HepG2 (cell line): ENCODE measurements at regions not wholly inside any gene's neighbourhood (a gene's known extent, or its start where the extent isn't known, plus 50 kb on each side); places are given as distances from the start of the nearest gene placed in this dataset.

ENCODE experiments used
- ATAC-seq: fragments of 200-7000 bp; cut with Tn5 transposase; 3 replicates; pipeline ENCODE4 v1.9.1; 2020; ENCODE audit warnings: mild to moderate bottlenecking, moderate library complexity
- BruUV-seq: library from RNA; stranded (reverse); fragments of 400-500 nt; replicated peaks from 2 replicates; lab custom pipeline; 2021; lab: Mats Ljungman, UMichigan
- CTCF ChIA-PET: fragments of 300-600 bp; formaldehyde crosslinking; extraction: SDS; loops from one replicate; lab custom pipeline; 2021; ENCODE audit warnings: low total read pairs, inconsistent platforms, low intra/inter-chr PET ratio; lab: Yijun Ruan, JAX
- POLR2A ChIA-PET: fragments of 350-600 bp; sonication (Branson Sonifier 250); formaldehyde crosslinking; loops from one replicate; lab custom pipeline; 2020; ENCODE audit warnings: antibody characterized with exemption, inconsistent platforms; lab: Yijun Ruan, JAX
- DNase-seq: peaks from one replicate; pipeline ENCODE4 v3.0.0-alpha.2; 2015; ENCODE audit warnings: low spot score
- FAIRE-seq: peaks from 3 replicates; lab custom pipeline; 2011; peaks lifted over from hg19 to GRCh38; lab: Jason Lieb, UNC
- H2AFZ ChIP-seq: one replicate; pipeline ENCODE4 v1.6.1; 2011; ENCODE audit warnings: low read length, inconsistent platforms
- H3K27ac ChIP-seq: fragments of 300-600 bp; 3 replicates; pipeline ENCODE4 v1.8.0; 2011; ENCODE audit warnings: mixed run types, mild to moderate bottlenecking, mixed read lengths, low read length, inconsistent platforms; ENCODE audit not compliant: insufficient read depth; ENCODE audit errors: extremely low read length
- H3K27me3 ChIP-seq, 2 experiments: fragments of 200-600 bp in 1 of 2; 2 replicates in 1 of 2; 3 replicates in 1 of 2; pipeline versions ENCODE4 v1.6.0 to v1.8.0; 2011; ENCODE audit warnings: low read length in 2 of 2, mild to moderate bottlenecking in 2 of 2, moderate library complexity in 2 of 2, inconsistent platforms in 1 of 2; ENCODE audit not compliant: insufficient read depth in 2 of 2, control insufficient read depth in 1 of 2
- H3K36me3 ChIP-seq, 2 experiments: fragments of 200-600 bp in 1 of 2; replicated peaks in 1 of 2; 2 replicates in 1 of 2; 3 replicates in 1 of 2; pipeline versions ENCODE4 v1.5.1 to v1.8.0; 2011; ENCODE audit warnings: low read length in 2 of 2, inconsistent platforms in 1 of 2; ENCODE audit not compliant: insufficient read depth in 2 of 2, control insufficient read depth in 1 of 2
- H3K4me1 ChIP-seq: 2 replicates; pipeline ENCODE4 v1.5.1; 2012; ENCODE audit warnings: low read length, inconsistent platforms; ENCODE audit not compliant: insufficient read depth
- H3K4me2 ChIP-seq: 2 replicates; pipeline ENCODE4 v1.6.0; 2011; ENCODE audit warnings: low read depth, low read length, inconsistent platforms
- H3K4me3 ChIP-seq, 3 experiments: fragments of 200-600 bp in 1 of 3; sonication (generic), shearing (Covaris generic) in 1 of 3; replicated peaks in 1 of 3; 2 replicates each; pipeline ENCODE4 v1.5.1; 2011 to 2016; ENCODE audit warnings: low read length in 3 of 3, inconsistent platforms in 2 of 3, low read depth in 2 of 3, mild to moderate bottlenecking in 2 of 3, control low read depth in 1 of 3, mixed read lengths in 1 of 3; ENCODE audit not compliant: insufficient read depth in 1 of 3
- H3K79me2 ChIP-seq: one replicate; pipeline ENCODE4 v1.6.1; 2011; ENCODE audit warnings: low read length, inconsistent platforms; ENCODE audit not compliant: insufficient read depth
- H3K9ac ChIP-seq: 2 replicates; pipeline ENCODE4 v1.6.0; 2011; ENCODE audit warnings: mild to moderate bottlenecking, low read depth, low read length, inconsistent platforms; ENCODE audit not compliant: insufficient read depth
- H3K9me3 ChIP-seq: 2 replicates; pipeline ENCODE4 v1.5.1; 2012; ENCODE audit warnings: mild to moderate bottlenecking, low read length
- H4K20me1 ChIP-seq: 2 replicates; pipeline ENCODE4 v1.6.0; 2011; ENCODE audit warnings: inconsistent platforms, mild to moderate bottlenecking, low read length, moderate library complexity; ENCODE audit not compliant: insufficient read depth
- FOXC1 ChIP-seq: sonication (generic); formaldehyde crosslinking; IDR thresholded peaks from 2 replicates; pipeline ENCODE4 v1.8.0; 2022; ENCODE audit warnings: mild to moderate bottlenecking, missing genetic modification reagents, borderline replicate concordance
- KDM6A ChIP-seq: IDR thresholded peaks from 2 replicates; pipeline ENCODE4 v1.6.1; 2016; ENCODE audit warnings: low read depth
- NCOA1 ChIP-seq: sonication (generic); formaldehyde crosslinking; IDR thresholded peaks from 2 replicates; pipeline ENCODE4 v1.9.0; 2021; ENCODE audit warnings: missing genetic modification reagents
- ONECUT2 ChIP-seq: sonication (generic); formaldehyde crosslinking; IDR thresholded peaks from 2 replicates; pipeline ENCODE4 v1.4.0; 2020; ENCODE audit warnings: missing genetic modification reagents
- PAXIP1 ChIP-seq: sonication (generic); formaldehyde crosslinking; conservative IDR thresholded peaks from 2 replicates; pipeline ENCODE4 v1.4.0; 2020; ENCODE audit warnings: mild to moderate bottlenecking, missing genetic modification reagents, moderate library complexity
- PCBP1 ChIP-seq: fragments of 200-400 bp; formaldehyde crosslinking; IDR thresholded peaks from 2 replicates; pipeline ENCODE4 v1.6.1; 2017; ENCODE audit warnings: mild to moderate bottlenecking, low read depth, low read length, borderline replicate concordance
- PHB2 ChIP-seq: fragments of 450-650 bp; IDR thresholded peaks from 2 replicates; pipeline ENCODE4 v1.6.1; 2018; ENCODE audit not compliant: partially characterized antibody
- RBM39 ChIP-seq: fragments of 200-400 bp; formaldehyde crosslinking; IDR thresholded peaks from one replicate; pipeline ENCODE4 v1.6.1; 2018; ENCODE audit warnings: antibody characterized with exemption, mild to moderate bottlenecking, low read depth, low read length; ENCODE audit not compliant: poor library complexity, severe bottlenecking
- SAP130 ChIP-seq: IDR thresholded peaks from 2 replicates; pipeline ENCODE4 v1.6.1; 2016; ENCODE audit warnings: low read depth
- ZNF121 ChIP-seq: sonication (generic); formaldehyde crosslinking; IDR thresholded peaks from 2 replicates; pipeline ENCODE4 v1.5.0; 2020; ENCODE audit warnings: mild to moderate bottlenecking, missing genetic modification reagents
- ZNF263 ChIP-seq: sonication (generic); formaldehyde crosslinking; IDR thresholded peaks from 2 replicates; pipeline ENCODE4 v1.4.0; 2020; ENCODE audit warnings: missing genetic modification reagents
- ZNF335 ChIP-seq: sonication (generic); formaldehyde crosslinking; IDR thresholded peaks from 2 replicates; pipeline ENCODE4 v1.4.0; 2020; ENCODE audit warnings: missing genetic modification reagents
- ZSCAN22 ChIP-seq: sonication (generic); formaldehyde crosslinking; IDR thresholded peaks from 2 replicates; pipeline ENCODE4 v1.4.0; 2020; ENCODE audit warnings: mild to moderate bottlenecking, missing genetic modification reagents
- WGBS: methylation state at CpG from one replicate; pipeline ENCODE4 v1.1.6; 2017; ENCODE audit warnings: low lambda C conversion rate; 5-methylcytosine and 5-hydroxymethylcytosine counted together
- in situ Hi-C: cut with HindIII; loops from 2 replicates; pipeline ENCODE4 v1.10.0; 2017; ENCODE audit warnings: low pct_unique_long_range_greater_than_20kb; ENCODE audit not compliant: extremely low pct_ligation_motif_present
- intact Hi-C: fragments of 100-400 bp; cut with micrococcal nuclease; formaldehyde crosslinking; loops from one replicate; pipeline ENCODE4 v1.10.0; 2022; ENCODE audit not compliant: unreplicated experiment
- TF ChIP-seq, protein P1 (sequence below): sonication (generic); formaldehyde crosslinking; conservative IDR thresholded peaks from 2 replicates; pipeline ENCODE4 v1.8.1; 2023; ENCODE audit warnings: missing genetic modification reagents
- TF ChIP-seq, protein P2 (sequence below): sonication (generic); formaldehyde crosslinking; IDR thresholded peaks from 2 replicates; pipeline ENCODE4 v1.4.0; 2020; ENCODE audit warnings: missing genetic modification reagents
- TF ChIP-seq, protein P3 (sequence below): sonication (generic); formaldehyde crosslinking; IDR thresholded peaks from 2 replicates; pipeline ENCODE4 v1.4.0; 2020; ENCODE audit warnings: mild to moderate bottlenecking, missing genetic modification reagents

DNA sequence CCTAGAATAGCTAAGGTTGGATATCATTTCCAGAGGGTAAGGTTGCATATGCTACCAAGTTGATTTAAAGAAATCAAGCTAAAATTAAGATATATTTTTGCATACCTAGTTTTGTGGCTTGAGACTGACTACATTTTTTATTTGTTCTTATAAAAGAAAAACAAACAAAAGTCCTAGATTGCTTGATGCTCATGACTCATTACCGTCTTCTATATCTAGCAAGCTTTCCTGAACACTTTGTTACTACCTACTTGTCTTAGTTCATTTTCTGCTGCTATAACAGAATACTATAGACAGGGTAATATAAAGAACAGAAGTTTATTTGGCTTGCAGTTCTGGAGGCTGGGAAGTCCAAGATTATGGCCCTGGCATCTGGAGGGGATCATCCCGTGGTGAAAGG lies 152.1 kb upstream of the THRB start (continued):
- TF ChIP-seq ZNF121 (CRISPR knock-in tag) (no peak), NCOA1 (CRISPR knock-in tag) (no peak), FOXC1 (CRISPR knock-in tag) (no peak), ZSCAN22 (CRISPR knock-in tag) (no peak)

- WGBS = 33% methylated on average over 2 of the region's 2 CpGs
- Histone ChIP-seq H3K27ac (no peak overlapping the region), H3K27me3 (no peaks in the 10 kb centered on the region), H3K9ac (no peak overlapping the region), H3K79me2 (no peaks in the 10 kb centered on the region), H3K4me2 (no peak overlapping the region), H3K4me1 (no peaks in the 10 kb centered on the region), H3K9me3 (no peaks in the 10 kb centered on the region), H4K20me1 (no peaks in the 10 kb centered on the region), H2AFZ (no peak overlapping the region), H3K4me3 (no peak overlapping the region), H3K36me3 (no peaks in the 10 kb centered on the region)
- intact Hi-C loops = loop anchor here (10.0 kb wide), 1 partner anchor 123 kb away; no protein-coding TSS in a partner anchor
- in situ Hi-C loops = loop anchor here (25.0 kb wide), 1 partner anchor 386 kb away; no protein-coding TSS in a partner anchor
- DNase-seq (no peak), ATAC-seq (no peak), FAIRE-seq (no peak)
- POLR2A ChIA-PET = no interaction called here
- no TSS peak for BruUV-seq
- CTCF ChIA-PET = no interaction called here
- TF ChIP-seq, protein P1, sequence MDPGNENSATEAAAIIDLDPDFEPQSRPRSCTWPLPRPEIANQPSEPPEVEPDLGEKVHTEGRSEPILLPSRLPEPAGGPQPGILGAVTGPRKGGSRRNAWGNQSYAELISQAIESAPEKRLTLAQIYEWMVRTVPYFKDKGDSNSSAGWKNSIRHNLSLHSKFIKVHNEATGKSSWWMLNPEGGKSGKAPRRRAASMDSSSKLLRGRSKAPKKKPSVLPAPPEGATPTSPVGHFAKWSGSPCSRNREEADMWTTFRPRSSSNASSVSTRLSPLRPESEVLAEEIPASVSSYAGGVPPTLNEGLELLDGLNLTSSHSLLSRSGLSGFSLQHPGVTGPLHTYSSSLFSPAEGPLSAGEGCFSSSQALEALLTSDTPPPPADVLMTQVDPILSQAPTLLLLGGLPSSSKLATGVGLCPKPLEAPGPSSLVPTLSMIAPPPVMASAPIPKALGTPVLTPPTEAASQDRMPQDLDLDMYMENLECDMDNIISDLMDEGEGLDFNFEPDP (CRISPR knock-in tag) = no peak
- no peak for TF ChIP-seq PAXIP1 (CRISPR knock-in tag)
- TF ChIP-seq ONECUT2 (CRISPR knock-in tag) = no peak
- TF ChIP-seq SAP130 (CRISPR knock-in tag) = no peak
- no peak for TF ChIP-seq RBM39
- TF ChIP-seq KDM6A (CRISPR knock-in tag) = no peak
- TF ChIP-seq, protein P2, sequence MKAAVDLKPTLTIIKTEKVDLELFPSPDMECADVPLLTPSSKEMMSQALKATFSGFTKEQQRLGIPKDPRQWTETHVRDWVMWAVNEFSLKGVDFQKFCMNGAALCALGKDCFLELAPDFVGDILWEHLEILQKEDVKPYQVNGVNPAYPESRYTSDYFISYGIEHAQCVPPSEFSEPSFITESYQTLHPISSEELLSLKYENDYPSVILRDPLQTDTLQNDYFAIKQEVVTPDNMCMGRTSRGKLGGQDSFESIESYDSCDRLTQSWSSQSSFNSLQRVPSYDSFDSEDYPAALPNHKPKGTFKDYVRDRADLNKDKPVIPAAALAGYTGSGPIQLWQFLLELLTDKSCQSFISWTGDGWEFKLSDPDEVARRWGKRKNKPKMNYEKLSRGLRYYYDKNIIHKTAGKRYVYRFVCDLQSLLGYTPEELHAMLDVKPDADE (CRISPR knock-in tag) = no peak
- TF ChIP-seq ZSCAN22 (CRISPR knock-in tag) = no peak
- TF ChIP-seq ZNF263 (CRISPR knock-in tag) = no peak
- no peak for TF ChIP-seq PCBP1
- no peak for TF ChIP-seq PHB2
- TF ChIP-seq, protein P3, sequence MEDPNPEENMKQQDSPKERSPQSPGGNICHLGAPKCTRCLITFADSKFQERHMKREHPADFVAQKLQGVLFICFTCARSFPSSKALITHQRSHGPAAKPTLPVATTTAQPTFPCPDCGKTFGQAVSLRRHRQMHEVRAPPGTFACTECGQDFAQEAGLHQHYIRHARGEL = no peak
- no peak for TF ChIP-seq ZNF335
Observed at GRCh38 chr3:24648063-24648462, 153.4 kb upstream of the THRB start.
